Liver (tissue), 8 donors: ENCODE measurements at regions not wholly inside any gene's neighbourhood (a gene's known extent, or its start where the extent isn't known, plus 50 kb on each side); places are given as distances from the start of the nearest gene placed in this dataset.

Experiments
- DNase-seq: peaks from one replicate; pipeline ENCODE4 v3.0.0-alpha.2; 2017; ENCODE audit warnings: low spot score
- H3K27ac ChIP-seq, 2 donors: one replicate each; pipeline ENCODE4 v1.7.0; 2013; ENCODE audit warnings: inconsistent platforms in 2 of 2, low read length in 2 of 2, control low read depth in 1 of 2, low read depth in 1 of 2, mild to moderate bottlenecking in 1 of 2
- H3K27me3 ChIP-seq, 4 donors: one replicate each; pipeline versions ENCODE4 v1.6.1 to v1.7.0; 2013; ENCODE audit warnings: low read length in 3 of 4, inconsistent platforms in 1 of 4, mild to moderate bottlenecking in 1 of 4, moderate library complexity in 1 of 4; ENCODE audit not compliant: control insufficient read depth in 4 of 4, insufficient read depth in 4 of 4
- H3K36me3 ChIP-seq, 4 donors: one replicate each; pipeline versions ENCODE4 v1.6.1 to v1.7.0; 2013; ENCODE audit warnings: low read length in 3 of 4, mild to moderate bottlenecking in 3 of 4, low read depth in 1 of 4, moderate library complexity in 1 of 4; ENCODE audit not compliant: control insufficient read depth in 4 of 4, insufficient read depth in 3 of 4
- H3K4me1 ChIP-seq, 4 donors: one replicate each; pipeline versions ENCODE4 v1.6.1 to v1.7.0; 2013; ENCODE audit warnings: low read length in 3 of 4, mild to moderate bottlenecking in 3 of 4, moderate library complexity in 1 of 4; ENCODE audit not compliant: control insufficient read depth in 4 of 4, insufficient read depth in 4 of 4
- H3K4me3 ChIP-seq, 3 donors: one replicate each; pipeline versions ENCODE4 v1.6.1 to v1.7.0; 2013; ENCODE audit warnings: low read length in 3 of 3, control low read depth in 1 of 3, low read depth in 1 of 3, mild to moderate bottlenecking in 1 of 3
- H3K9ac ChIP-seq, 2 donors: one replicate each; pipeline ENCODE4 v1.7.0; 2013; ENCODE audit warnings: low read length in 2 of 2, mild to moderate bottlenecking in 2 of 2, moderate library complexity in 2 of 2, control low read depth in 1 of 2, low read depth in 1 of 2
- H3K9me3 ChIP-seq, 4 donors: one replicate each; pipeline versions ENCODE4 v1.6.1 to v1.7.0; 2013; ENCODE audit warnings: low read length in 3 of 4; ENCODE audit not compliant: control insufficient read depth in 4 of 4
- ATF3 ChIP-seq: IDR thresholded peaks from 2 replicates; pipeline ENCODE4 v1.6.1; 2016; ENCODE audit warnings: antibody characterized with exemption
- CTCF ChIP-seq: fragments of 150-350 bp; IDR thresholded peaks from 2 replicates; pipeline ENCODE4 v1.5.1; 2017; ENCODE audit warnings: improper control_type of control experiment, low read depth, low read length; ENCODE audit not compliant: missing input control
- FOXA1 ChIP-seq: IDR thresholded peaks from 2 replicates; pipeline ENCODE4 v1.6.1; 2016; ENCODE audit warnings: antibody characterized with exemption
- FOXA2 ChIP-seq: IDR thresholded peaks from 2 replicates; pipeline ENCODE4 v1.6.1; 2016; ENCODE audit warnings: antibody characterized with exemption
- GABPA ChIP-seq, 2 donors: IDR thresholded peaks in 1 of 2; conservative IDR thresholded peaks in 1 of 2; 2 replicates each; pipeline ENCODE4 v1.6.1; 2016; ENCODE audit warnings: antibody characterized with exemption in 2 of 2, mild to moderate bottlenecking in 1 of 2, moderate library complexity in 1 of 2
- JUND ChIP-seq, 2 donors: IDR thresholded peaks; 2 replicates each; pipeline ENCODE4 v1.6.1; 2016; ENCODE audit warnings: antibody characterized with exemption in 2 of 2
- MAX ChIP-seq: IDR thresholded peaks from 2 replicates; pipeline ENCODE4 v1.6.1; 2016; ENCODE audit warnings: antibody characterized with exemption
- NR2F2 ChIP-seq: IDR thresholded peaks from 2 replicates; pipeline ENCODE4 v1.6.1; 2016; ENCODE audit warnings: antibody characterized with exemption
- RAD21 ChIP-seq, 2 donors: IDR thresholded peaks; 2 replicates each; pipeline ENCODE4 v1.6.1; 2016; ENCODE audit warnings: antibody characterized with exemption in 2 of 2, mild to moderate bottlenecking in 2 of 2
- REST ChIP-seq: IDR thresholded peaks from 2 replicates; pipeline ENCODE4 v1.6.1; 2016; ENCODE audit warnings: antibody characterized with exemption, mild to moderate bottlenecking
- TAF1 ChIP-seq: conservative IDR thresholded peaks from 2 replicates; pipeline ENCODE4 v1.6.1; 2016; ENCODE audit warnings: antibody characterized with exemption, mild to moderate bottlenecking
- YY1 ChIP-seq: IDR thresholded peaks from 2 replicates; pipeline ENCODE4 v1.6.1; 2016; ENCODE audit warnings: antibody characterized with exemption, mild to moderate bottlenecking
- WGBS: extraction: QIAGEN DNeasy Blood & Tissue Kit; methylation state at CpG from one replicate; pipeline ENCODE4 v1.1.7; 2013; 5-methylcytosine and 5-hydroxymethylcytosine counted together
- donor health status: healthy.
- donor health status: healthy.
- donor health status: healthy.
- donor health status: healthy.
- donor health status: healthy.

GRCh38 chr5:3698412-3698811 lies 102.8 kb downstream of the IRX1 start:
- DNase-seq = no peak
- Histone ChIP-seq H3K27ac (no peak overlapping the region), H3K36me3 (no peaks in the 10 kb centered on the region), H3K9ac (no peak overlapping the region), H3K4me3 (no peak overlapping the region), H3K27me3 (peaks cover 0 to 2% (median 0%) of the 10 kb centered on the region in 4 donors), H3K9me3 (no peaks in the 10 kb centered on the region), H3K4me1 (no peaks in the 10 kb centered on the region)
- no peak for TF ChIP-seq NR2F2
- TF ChIP-seq JUND (IDR thresholded peaks at IDR 0.05) = no peak
- no peak for TF ChIP-seq CTCF
- no peak for TF ChIP-seq TAF1
- no peak for TF ChIP-seq GABPA (IDR thresholded peaks at IDR 0.05 in 1 of 2, conservative IDR thresholded peaks at IDR 0.05 in 1 of 2)
- no peak for TF ChIP-seq MAX
- 75% methylated on average over 12 of the region's 12 CpGs for WGBS

- H3K9ac ChIP-seq = no peak overlapping the region
- H3K27ac ChIP-seq = no peak overlapping the region
- no peak for TF ChIP-seq GABPA (IDR thresholded peaks at IDR 0.05 in 1 of 2, conservative IDR thresholded peaks at IDR 0.05 in 1 of 2)
- no peak for TF ChIP-seq ATF3
- TF ChIP-seq TAF1 = no peak
- TF ChIP-seq JUND (IDR thresholded peaks at IDR 0.05) = no peak
- TF ChIP-seq REST = no peak
- no peak for TF ChIP-seq CTCF
- TF ChIP-seq FOXA2 = no peak
- TF ChIP-seq NR2F2 = no peak
- no peak for TF ChIP-seq MAX
- no peak for TF ChIP-seq RAD21 (IDR thresholded peaks at IDR 0.05)
- no peak for TF ChIP-seq YY1
- TF ChIP-seq FOXA1 = no peak
- H3K36me3 ChIP-seq = no peaks in the 10 kb centered on the region
- H3K4me3 ChIP-seq = no peak overlapping the region
- peaks cover 0 to under 1% (median 0%) of the 10 kb centered on the region in 4 donors for H3K27me3 ChIP-seq
- H3K4me1 ChIP-seq = no peaks in the 10 kb centered on the region
- DNase-seq = no peak
- 67% methylated on average over 4 of the region's 4 CpGs for WGBS
- no peaks in the 10 kb centered on the region for H3K9me3 ChIP-seq
Measured at GRCh38 chr5:3701694-3702093, 106.1 kb downstream of the IRX1 start.
